OCI-LY7 (cell line): ENCODE measurements at regions not wholly inside any gene's neighbourhood (a gene's known extent, or its start where the extent isn't known, plus 50 kb on each side); places are given as distances from the start of the nearest gene placed in this dataset.

ENCODE experiments used
- BruUV-seq: library from RNA; stranded (reverse); fragments of 400-500 nt; replicated peaks from 2 replicates; lab custom pipeline; 2021; lab: Mats Ljungman, UMichigan
- CTCF ChIA-PET: fragments of 300-600 bp; sonication (Branson Sonifier 250); formaldehyde crosslinking; loops from one replicate; lab custom pipeline; 2022; ENCODE audit warnings: antibody characterized with exemption; ENCODE audit not compliant: unreplicated experiment; lab: Charles Lee
- POLR2A ChIA-PET: fragments of 300-600 bp; sonication (Branson Sonifier 250); formaldehyde crosslinking; loops from one replicate; lab custom pipeline; 2022; ENCODE audit warnings: antibody characterized with exemption; lab: Charles Lee
- DNase-seq: peaks from one replicate; pipeline ENCODE4 v3.0.0-alpha.2; 2015; ENCODE audit warnings: low spot score
- H2AFZ ChIP-seq: fragments of 200-600 bp; sonication (generic), shearing (Covaris generic); 2 replicates; pipeline ENCODE4 v1.6.1; 2014; ENCODE audit warnings: mild to moderate bottlenecking, antibody characterized with exemption, low read length, moderate library complexity
- H3K27ac ChIP-seq: fragments of 200-600 bp; sonication (generic); 2 replicates; pipeline ENCODE4 v1.5.1; 2014; ENCODE audit warnings: mixed run types, low read depth, mild to moderate bottlenecking, moderate library complexity, low read length, inconsistent platforms; ENCODE audit not compliant: poor library complexity, severe bottlenecking
- H3K36me3 ChIP-seq: fragments of 200-600 bp; sonication (generic); 2 replicates; pipeline ENCODE4 v1.6.1; 2014; ENCODE audit warnings: mild to moderate bottlenecking, antibody characterized with exemption, low read length, moderate library complexity, mixed read lengths; ENCODE audit not compliant: insufficient read depth
- H3K4me1 ChIP-seq: fragments of 200-600 bp; sonication (generic); 2 replicates; pipeline ENCODE4 v1.5.1; 2014; ENCODE audit warnings: mild to moderate bottlenecking, low read length; ENCODE audit not compliant: insufficient read depth, poor library complexity, severe bottlenecking
- H3K4me2 ChIP-seq: fragments of 200-600 bp; sonication (generic); 2 replicates; pipeline ENCODE4 v1.6.1; 2014; ENCODE audit warnings: mild to moderate bottlenecking, low read length
- H3K4me3 ChIP-seq: fragments of 200-600 bp; sonication (generic); 2 replicates; pipeline ENCODE4 v1.5.1; 2014; ENCODE audit warnings: mild to moderate bottlenecking, low read depth, low read length; ENCODE audit not compliant: poor library complexity, severe bottlenecking
- H3K79me2 ChIP-seq: fragments of 200-600 bp; sonication (generic); 2 replicates; pipeline ENCODE4 v1.6.1; 2016; ENCODE audit warnings: low read depth, mild to moderate bottlenecking, low read length, moderate library complexity, mixed read lengths; ENCODE audit not compliant: insufficient read depth
- H3K9me2 ChIP-seq: fragments of 200-600 bp; sonication (generic); 2 replicates; pipeline ENCODE4 v1.6.1; 2016; ENCODE audit warnings: mild to moderate bottlenecking, low read length, mixed read lengths; ENCODE audit not compliant: insufficient read depth
- H3K9me3 ChIP-seq: fragments of 200-600 bp; sonication (generic); 2 replicates; pipeline ENCODE4 v1.6.1; 2014; ENCODE audit warnings: mild to moderate bottlenecking, mixed run types, low read length, mixed read lengths
- H4K20me1 ChIP-seq: fragments of 200-600 bp; sonication (generic); 2 replicates; pipeline ENCODE4 v1.6.1; 2014; ENCODE audit warnings: mild to moderate bottlenecking, antibody characterized with exemption, low read length, moderate library complexity, mixed read lengths; ENCODE audit not compliant: insufficient read depth
- EZH2phosphoT487 ChIP-seq: fragments of 200-600 bp; sonication (generic); IDR thresholded peaks from 2 replicates; pipeline ENCODE4 v1.6.1; 2018; ENCODE audit warnings: low read depth, borderline replicate concordance, mild to moderate bottlenecking, mixed run types, antibody characterized with exemption, low read length, moderate library complexity, mixed read lengths
- intact Hi-C: fragments of 100-400 bp; cut with micrococcal nuclease; formaldehyde crosslinking; loops from one replicate; pipeline ENCODE4 v1.10.0; 2022; ENCODE audit not compliant: unreplicated experiment
- TF ChIP-seq, protein P1 (sequence below): fragments of 200-600 bp; sonication (generic); conservative IDR thresholded peaks from 2 replicates; pipeline ENCODE4 v1.5.1; 2014; ENCODE audit warnings: mild to moderate bottlenecking, antibody characterized with exemption, low read length, moderate library complexity, mixed read lengths

- TF ChIP-seq, protein P1, sequence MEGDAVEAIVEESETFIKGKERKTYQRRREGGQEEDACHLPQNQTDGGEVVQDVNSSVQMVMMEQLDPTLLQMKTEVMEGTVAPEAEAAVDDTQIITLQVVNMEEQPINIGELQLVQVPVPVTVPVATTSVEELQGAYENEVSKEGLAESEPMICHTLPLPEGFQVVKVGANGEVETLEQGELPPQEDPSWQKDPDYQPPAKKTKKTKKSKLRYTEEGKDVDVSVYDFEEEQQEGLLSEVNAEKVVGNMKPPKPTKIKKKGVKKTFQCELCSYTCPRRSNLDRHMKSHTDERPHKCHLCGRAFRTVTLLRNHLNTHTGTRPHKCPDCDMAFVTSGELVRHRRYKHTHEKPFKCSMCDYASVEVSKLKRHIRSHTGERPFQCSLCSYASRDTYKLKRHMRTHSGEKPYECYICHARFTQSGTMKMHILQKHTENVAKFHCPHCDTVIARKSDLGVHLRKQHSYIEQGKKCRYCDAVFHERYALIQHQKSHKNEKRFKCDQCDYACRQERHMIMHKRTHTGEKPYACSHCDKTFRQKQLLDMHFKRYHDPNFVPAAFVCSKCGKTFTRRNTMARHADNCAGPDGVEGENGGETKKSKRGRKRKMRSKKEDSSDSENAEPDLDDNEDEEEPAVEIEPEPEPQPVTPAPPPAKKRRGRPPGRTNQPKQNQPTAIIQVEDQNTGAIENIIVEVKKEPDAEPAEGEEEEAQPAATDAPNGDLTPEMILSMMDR: no peak
- no peak for TF ChIP-seq EZH2phosphoT487
- ChIA-PET CTCF (no interaction called here), POLR2A (no interaction called here)
- Histone ChIP-seq H3K9me3 (no peaks in the 10 kb centered on the region), H4K20me1 (no peaks in the 10 kb centered on the region), H2AFZ (no peak overlapping the region), H3K9me2 (no peaks in the 10 kb centered on the region), H3K4me3 (no peak overlapping the region), H3K36me3 (no peaks in the 10 kb centered on the region), H3K27ac (no peak overlapping the region), H3K4me1 (no peaks in the 10 kb centered on the region), H3K79me2 (no peaks in the 10 kb centered on the region), H3K4me2 (no peak overlapping the region)
- no TSS peak for BruUV-seq
- no peak for DNase-seq
- intact Hi-C loops: no loop called here
Measured at GRCh38 chr2:157959249-157959648, 83.1 kb upstream of the ACVR1 start.

DNA sequence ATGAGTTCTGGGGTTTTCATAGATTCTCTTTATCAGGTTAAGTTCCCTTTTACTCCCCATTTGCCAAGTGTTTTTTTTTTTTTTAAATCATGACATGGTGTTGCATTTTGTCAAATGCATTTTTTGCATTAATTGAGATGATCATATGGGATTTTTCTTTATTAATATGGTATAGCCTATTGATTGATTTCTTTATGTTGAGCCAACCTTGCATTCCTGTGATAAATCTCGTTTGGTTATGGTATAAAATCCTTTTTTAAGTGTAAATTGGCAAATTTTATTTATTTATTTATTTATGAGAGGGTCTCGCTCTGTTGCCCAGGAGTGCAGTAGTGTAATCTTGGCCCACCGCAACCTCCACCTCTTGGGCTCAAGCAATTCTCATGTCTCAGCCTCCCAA is 81.5 kb upstream of the ACVR1 start:
- intact Hi-C loops: no loop called here
- H3K79me2 ChIP-seq: no peaks in the 10 kb centered on the region
- no peaks in the 10 kb centered on the region for H4K20me1 ChIP-seq
- DNase-seq: no peak
- TF ChIP-seq, protein P1: no peak
- TF ChIP-seq EZH2phosphoT487: no peak
- H3K4me1 ChIP-seq: no peaks in the 10 kb centered on the region
- no peaks in the 10 kb centered on the region for H3K36me3 ChIP-seq
- no peaks in the 10 kb centered on the region for H3K9me2 ChIP-seq
- no peak overlapping the region for H2AFZ ChIP-seq
- ChIA-PET CTCF (no interaction called here), POLR2A (interaction anchor here (0.5 kb wide), 1 partner anchor 103 kb away, joined by 6 read pairs; no protein-coding TSS in a partner anchor)
- no peak overlapping the region for H3K4me3 ChIP-seq
- no TSS peak for BruUV-seq
- no peak overlapping the region for H3K4me2 ChIP-seq
- H3K27ac ChIP-seq: no peak overlapping the region
- H3K9me3 ChIP-seq: no peaks in the 10 kb centered on the region

- CTCF ChIA-PET: no interaction called here
- Histone ChIP-seq H3K4me2 (no peak overlapping the region), H3K4me3 (no peak overlapping the region), H3K27ac (no peak overlapping the region), H3K9me2 (no peaks in the 10 kb centered on the region), H3K4me1 (no peaks in the 10 kb centered on the region), H3K9me3 (no peaks in the 10 kb centered on the region), H3K36me3 (no peaks in the 10 kb centered on the region), H3K79me2 (no peaks in the 10 kb centered on the region), H4K20me1 (no peaks in the 10 kb centered on the region), H2AFZ (no peak overlapping the region)
- POLR2A ChIA-PET: interaction anchor here (0.6 kb wide), 1 partner anchor 106 kb away, joined by 4 read pairs; no protein-coding TSS in a partner anchor
- intact Hi-C loops: no loop called here
- no TSS peak for BruUV-seq
- DNase-seq: no peak
- TF ChIP-seq, protein P1: no peak
- TF ChIP-seq EZH2phosphoT487: no peak
Measured at GRCh38 chr2:157952558-157952957, 76.4 kb upstream of the ACVR1 start.
